Pancreas (tissue), 10 donors: ENCODE measurements at regions not wholly inside any gene's neighbourhood (a gene's known extent, or its start where the extent isn't known, plus 50 kb on each side); places are given as distances from the start of the nearest gene placed in this dataset.

Source experiments
- ATAC-seq, 4 donors: fragments of 200-7000 bp; cut with Tn5 transposase; one replicate each; pipeline versions ENCODE4 v1.8.0 to v1.9.1; 2020; ENCODE audit warnings: mild to moderate bottlenecking in 4 of 4, moderate library complexity in 4 of 4
- DNase-seq, 6 donors: peaks; one replicate each; pipeline ENCODE4 v3.0.0-alpha.2; 2020
- FAIRE-seq: peaks from 2 replicates; lab custom pipeline; 2012; peaks lifted over from hg19 to GRCh38; lab: Jason Lieb, UNC
- H3K27ac ChIP-seq, 4 donors: fragments of 200-600 bp; sonication (generic); 1 replicate in 3 of 4; 2 replicates in 1 of 4; pipeline versions ENCODE4 v1.5.0 to v1.8.0; 2020
- H3K27me3 ChIP-seq, 4 donors: fragments of 200-600 bp; one replicate each; pipeline ENCODE4 v1.8.0; 2021
- H3K36me3 ChIP-seq, 3 donors: fragments of 200-600 bp; sonication (generic) in 1 of 3; one replicate each; pipeline versions ENCODE4 v1.5.0 to v1.8.0; 2020 to 2021
- H3K4me1 ChIP-seq, 3 donors: fragments of 200-600 bp; one replicate each; pipeline ENCODE4 v1.8.0; 2021
- H3K4me3 ChIP-seq, 4 donors: fragments of 200-600 bp; sonication (generic) in 2 of 4; one replicate each; pipeline versions ENCODE4 v1.5.0 to v1.8.0; 2020 to 2021
- H3K9me3 ChIP-seq, 4 donors: fragments of 200-600 bp; one replicate each; pipeline ENCODE4 v1.8.0; 2021
- CTCF ChIP-seq, 4 donors: fragments of 200-600 bp; sonication (generic) in 3 of 4; IDR thresholded peaks; one replicate each; pipeline versions ENCODE4 v1.5.0 to v1.8.0; 2021; ENCODE audit warnings: antibody characterized with exemption in 4 of 4
- WGBS, 2 donors: extraction: QIAGEN DNeasy Blood & Tissue Kit; methylation state at CpG; one replicate each; pipeline ENCODE4 v1.1.7; 2013; 5-methylcytosine and 5-hydroxymethylcytosine counted together
- intact Hi-C, 3 donors: fragments of 100-400 bp; cut with DNase I; formaldehyde crosslinking; loops; one replicate each; pipeline versions ENCODE4 v1.11.1 to v1.14.2; 2022
- donor health status: healthy with polysubstance abuse.
- donor health status: DM: no; HTN: no; CAD: no; lungs with moderate emphysema.
- donor health status: DM: no; HTN: no; CAD: no.
- donor health status: control.
- donor health status: control.
- donor health status: Bipolar disorder and iron deficiency.
- donor health status: DM: yes; HTN: yes; CAD: no.
- donor health status: DM: no; HTN: no; CAD: no.
- donor health status: DM: no; HTN: no; CAD: no.
- donor health status: DM: yes; HTN: yes; CAD: no.

- intact Hi-C loops, result no loop called here
- Histone ChIP-seq H3K36me3 (no peaks in the 10 kb centered on the region), H3K27ac (no peak overlapping the region), H3K27me3 (no peaks in the 10 kb centered on the region), H3K4me3 (no peak overlapping the region), H3K9me3 (no peaks in the 10 kb centered on the region), H3K4me1 (no peaks in the 10 kb centered on the region)
- FAIRE-seq (no peak), ATAC-seq (peak; percentile 84 to 96 (median 94)), DNase-seq (peak; percentile 27 to 68 (median 54))
- TF ChIP-seq CTCF (IDR thresholded peaks at IDR 0.05), result peak; percentile 46 to 76 (median 63)
- WGBS, 2 donors, result 0 to 1% methylated on average over 5 of the region's 5 CpGs
Measured at GRCh38 chr14:59028476-59029202, 159.8 kb upstream of the DAAM1 start.

- intact Hi-C loops, result no loop called here
- no peak for TF ChIP-seq CTCF (IDR thresholded peaks at IDR 0.05)
- H3K27ac ChIP-seq, result no peak overlapping the region
- H3K27me3 ChIP-seq, result no peaks in the 10 kb centered on the region
- no peak for FAIRE-seq
- H3K36me3 ChIP-seq, result no peaks in the 10 kb centered on the region
- DNase-seq, result no peak
- H3K9me3 ChIP-seq, result no peaks in the 10 kb centered on the region
- H3K4me3 ChIP-seq, result no peak overlapping the region
- ATAC-seq, result no peak
- no peaks in the 10 kb centered on the region for H3K4me1 ChIP-seq
Measured at GRCh38 chr14:59032826-59033225, 155.6 kb upstream of the DAAM1 start.

- TF ChIP-seq CTCF (IDR thresholded peaks at IDR 0.05), result no peak
- ATAC-seq (no peak), DNase-seq (no peak), FAIRE-seq (no peak)
- Histone ChIP-seq H3K4me3 (no peak overlapping the region), H3K36me3 (no peaks in the 10 kb centered on the region), H3K4me1 (no peaks in the 10 kb centered on the region), H3K27me3 (no peaks in the 10 kb centered on the region), H3K27ac (no peak overlapping the region), H3K9me3 (no peaks in the 10 kb centered on the region)
- intact Hi-C loops, result no loop called here
- 58 to 63% methylated on average over 2 of the region's 2 CpGs for WGBS, 2 donors
Measured at GRCh38 chr14:59036134-59036533, 152.3 kb upstream of the DAAM1 start.

- H3K9me3 ChIP-seq, result no peaks in the 10 kb centered on the region
- no peaks in the 10 kb centered on the region for H3K36me3 ChIP-seq
- no peak overlapping the region for H3K4me3 ChIP-seq
- WGBS, 2 donors, result 62 to 71% methylated on average over 3 of the region's 3 CpGs
- FAIRE-seq (no peak), DNase-seq (no peak), ATAC-seq (no peak)
- no peak for TF ChIP-seq CTCF (IDR thresholded peaks at IDR 0.05)
- no peaks in the 10 kb centered on the region for H3K27me3 ChIP-seq
- intact Hi-C loops, result no loop called here
- no peak overlapping the region for H3K27ac ChIP-seq
- H3K4me1 ChIP-seq, result no peaks in the 10 kb centered on the region
Measured at GRCh38 chr14:59037086-59037485, 151.4 kb upstream of the DAAM1 start.

GRCh38 chr14:59037620-59038019 is 150.8 kb upstream of the DAAM1 start:
- FAIRE-seq (no peak), ATAC-seq (no peak), DNase-seq (no peak)
- intact Hi-C loops, result no loop called here
- no peak overlapping the region for H3K27ac ChIP-seq
- H3K36me3 ChIP-seq, result no peaks in the 10 kb centered on the region
- H3K4me3 ChIP-seq, result no peak overlapping the region
- 48 to 74% methylated on average over 4 of the region's 4 CpGs for WGBS, 2 donors
- H3K9me3 ChIP-seq, result no peaks in the 10 kb centered on the region
- TF ChIP-seq CTCF (IDR thresholded peaks at IDR 0.05), result no peak
- no peaks in the 10 kb centered on the region for H3K27me3 ChIP-seq
- no peaks in the 10 kb centered on the region for H3K4me1 ChIP-seq
